HEK293 (cell line): ENCODE measurements at regions not wholly inside any gene's neighbourhood (a gene's known extent, or its start where the extent isn't known, plus 50 kb on each side); places are given as distances from the start of the nearest gene placed in this dataset.

ENCODE experiments used
- BCL11A ChIP-seq: fragments of 450-650 bp; formaldehyde crosslinking; IDR thresholded peaks from 2 replicates; pipeline ENCODE4 v1.5.1; 2016; ENCODE audit warnings: low read depth, missing biosample characterization, missing genetic modification characterization
- CTCF ChIP-seq: fragments of 450-650 bp; formaldehyde crosslinking; IDR thresholded peaks from 2 replicates; pipeline ENCODE4 v1.5.1; 2016; ENCODE audit warnings: missing biosample characterization, missing genetic modification characterization
- MYNN ChIP-seq: fragments of 450-650 bp; formaldehyde crosslinking; IDR thresholded peaks from 2 replicates; pipeline ENCODE4 v1.5.1; 2016; ENCODE audit warnings: missing biosample characterization, missing genetic modification characterization, borderline replicate concordance
- PBX3 ChIP-seq: sonication (generic); formaldehyde crosslinking; IDR thresholded peaks from 2 replicates; pipeline ENCODE4 v1.8.1; 2022; ENCODE audit warnings: mild to moderate bottlenecking, moderate library complexity, missing genetic modification reagents
- PRDM4 ChIP-seq: fragments of 450-650 bp; formaldehyde crosslinking; IDR thresholded peaks from 2 replicates; pipeline ENCODE4 v1.5.1; 2017; ENCODE audit warnings: missing biosample characterization, missing genetic modification characterization
- REST ChIP-seq: fragments of 450-650 bp; formaldehyde crosslinking; IDR thresholded peaks from 2 replicates; pipeline ENCODE4 v1.5.1; 2016; ENCODE audit warnings: missing biosample characterization, missing genetic modification characterization
- WT1 ChIP-seq: fragments of 450-650 bp; formaldehyde crosslinking; IDR thresholded peaks from 2 replicates; pipeline ENCODE4 v1.5.1; 2016; ENCODE audit warnings: missing biosample characterization, missing genetic modification characterization
- ZBTB17 ChIP-seq: fragments of 450-650 bp; formaldehyde crosslinking; IDR thresholded peaks from 2 replicates; pipeline ENCODE4 v1.5.1; 2016; ENCODE audit warnings: missing biosample characterization, missing genetic modification characterization
- ZNF24 ChIP-seq: fragments of 450-650 bp; formaldehyde crosslinking; IDR thresholded peaks from 2 replicates; pipeline ENCODE4 v1.5.1; 2016; ENCODE audit warnings: missing biosample characterization, missing genetic modification characterization
- ZNF274 ChIP-seq, 2 experiments: fragments of 200-500 bp in 1 of 2; fragments of 450-650 bp in 1 of 2; sonication (Bioruptor generic) in 1 of 2; formaldehyde crosslinking in 1 of 2; IDR thresholded peaks; 2 replicates each; pipeline versions ENCODE4 v1.5.1 to v1.6.1; 2014 to 2016; ENCODE audit warnings: borderline replicate concordance in 1 of 2, inconsistent platforms in 1 of 2, low read length in 1 of 2, missing biosample characterization in 1 of 2, missing genetic modification characterization in 1 of 2
- ZNF560 ChIP-seq: fragments of 450-650 bp; formaldehyde crosslinking; IDR thresholded peaks from 2 replicates; pipeline ENCODE4 v1.5.1; 2017; ENCODE audit warnings: missing biosample characterization, missing genetic modification characterization, borderline replicate concordance
- ZNF660 ChIP-seq: fragments of 450-650 bp; IDR thresholded peaks from 2 replicates; pipeline ENCODE4 v1.5.1; 2018; ENCODE audit warnings: missing biosample characterization, mild to moderate bottlenecking, missing genetic modification characterization

- TF ChIP-seq PBX3 (CRISPR knock-in tag) = no peak
- TF ChIP-seq MYNN (tag by site-specific recombination) = no peak
- TF ChIP-seq CTCF = no peak
- no peak for TF ChIP-seq ZNF24 (tag by site-specific recombination)
- no peak for TF ChIP-seq PRDM4
- TF ChIP-seq BCL11A (tag by site-specific recombination) = no peak
- no peak for TF ChIP-seq ZNF274 (IDR thresholded peaks at IDR 0.05; ENCODE audit: low read length)
- no peak for TF ChIP-seq ZNF274 (tag by site-specific recombination; IDR thresholded peaks at IDR 0.05; ENCODE audit: borderline replicate concordance)
- no peak for TF ChIP-seq ZNF660 (tag by site-specific recombination)
- no peak for TF ChIP-seq WT1 (tag by site-specific recombination)
- no peak for TF ChIP-seq REST (tag by site-specific recombination)
- TF ChIP-seq ZBTB17 (tag by site-specific recombination) = no peak
- no peak for TF ChIP-seq ZNF560 (tag by site-specific recombination)
Observed at GRCh38 chr17:73986641-73987177, 216.8 kb upstream of the RPL38 start.
